Heart right ventricle (tissue), 16 donors: ENCODE measurements at regions not wholly inside any gene's neighbourhood (a gene's known extent, or its start where the extent isn't known, plus 50 kb on each side); places are given as distances from the start of the nearest gene placed in this dataset.
"Not testable (repeated sequence)": the region's sequence is repeated elsewhere in the genome, so short reads cannot be mapped to it uniquely, and the experiment has no call there.

Source experiments
- ATAC-seq, 8 donors: fragments of 200-7000 bp; cut with Tn5 transposase; one replicate each; pipeline ENCODE4 v1.9.1; 2020; ENCODE audit warnings: mild to moderate bottlenecking in 8 of 8, moderate library complexity in 8 of 8, moderate number of reproducible peaks in 1 of 8
- DNase-seq, 2 donors: peaks; one replicate each; pipeline ENCODE4 v3.0.0-alpha.2; 2020
- H3K27ac ChIP-seq, 10 donors: fragments of 200-600 bp; sonication (generic) in 2 of 10; one replicate each; pipeline versions ENCODE4 v1.5.0 to v1.8.0; 2020 to 2022; ENCODE audit warnings: mild to moderate bottlenecking in 3 of 10
- H3K27me3 ChIP-seq, 7 donors: fragments of 200-600 bp; one replicate each; pipeline ENCODE4 v1.8.0; 2021 to 2022; ENCODE audit warnings: mild to moderate bottlenecking in 2 of 7
- H3K36me3 ChIP-seq, 9 donors: fragments of 200-600 bp; sonication (generic) in 1 of 9; one replicate each; pipeline versions ENCODE4 v1.5.0 to v1.8.0; 2020 to 2022; ENCODE audit warnings: mild to moderate bottlenecking in 2 of 9
- H3K4me1 ChIP-seq, 9 donors: fragments of 200-600 bp; sonication (generic) in 1 of 9; one replicate each; pipeline versions ENCODE4 v1.5.0 to v1.8.0; 2020 to 2022; ENCODE audit warnings: mild to moderate bottlenecking in 4 of 9
- H3K4me3 ChIP-seq, 10 donors: fragments of 200-600 bp; sonication (generic) in 2 of 10; one replicate each; pipeline versions ENCODE4 v1.5.0 to v1.8.0; 2020 to 2022; ENCODE audit warnings: mild to moderate bottlenecking in 7 of 10, moderate library complexity in 2 of 10
- H3K9me3 ChIP-seq, 11 donors: fragments of 200-600 bp in 10 of 11; sonication (generic) in 2 of 11; one replicate each; pipeline versions ENCODE4 v1.5.0 to v1.8.0; 2013 to 2022; ENCODE audit warnings: mild to moderate bottlenecking in 2 of 11, control low read depth in 1 of 11, moderate library complexity in 1 of 11
- WGBS, 2 donors: extraction: QIAGEN DNeasy Blood & Tissue Kit; methylation state at CpG; one replicate each; pipeline ENCODE4 v1.1.7; 2013; ENCODE audit warnings: inconsistent platforms in 1 of 2; 5-methylcytosine and 5-hydroxymethylcytosine counted together
- intact Hi-C, 10 donors: fragments of 100-400 bp; cut with DNase I; formaldehyde crosslinking; loops; one replicate each; pipeline versions ENCODE4 v1.11.1 to v1.14.2; 2022
- TF ChIP-seq, protein P1 (sequence below), 9 donors: fragments of 200-600 bp; sonication (generic) in 2 of 9; IDR thresholded peaks; one replicate each; pipeline versions ENCODE4 v1.5.0 to v1.8.0; 2021 to 2022; ENCODE audit warnings: antibody characterized with exemption in 9 of 9, mild to moderate bottlenecking in 5 of 9, moderate library complexity in 1 of 9
- donor health status: Arrhythmogenic right ventricular cardiomyopathy.
- donor health status: ischemic (EF 13 %, LVEDD 7.1; RV severe dilation, severe dysfunction).
- donor health status: healthy with polysubstance abuse.
- donor health status: DM: no; HTN: yes; CAD: no.
- donor health status: DM: no; HTN: no; CAD: no.
- donor health status: ischemic (EF 25% LVEDD 6.9; RV normal size, moderate dysfunction).
- donor health status: ischemic (EF 25% LVEDD 5.7; RV mildly dilated, moderate dysfunction).
- donor health status: healthy.
- donor health status: DM: yes; HTN: yes; CAD: no.
- donor health status: Ischemic cardiomyopathy.
- donor health status: ischemic (EF 35%, LVEDD 5.7; RV mildly dilated, moderate dysfunction).
- donor health status: nonischemic (EF 11% LVEDD 7.7; RV severe dilation, severe dysfunction).
- donor health status: DM: yes; HTN: yes; CAD: no.
- donor health status: PGD.
- donor health status: ischemic (EF 29% LVEDD 5.4; RV normal size, mild dysfunction).
- donor health status: nonischemic (EF 23%, LVEDD 6.1; RV moderate dilation, normal function).

DNA sequence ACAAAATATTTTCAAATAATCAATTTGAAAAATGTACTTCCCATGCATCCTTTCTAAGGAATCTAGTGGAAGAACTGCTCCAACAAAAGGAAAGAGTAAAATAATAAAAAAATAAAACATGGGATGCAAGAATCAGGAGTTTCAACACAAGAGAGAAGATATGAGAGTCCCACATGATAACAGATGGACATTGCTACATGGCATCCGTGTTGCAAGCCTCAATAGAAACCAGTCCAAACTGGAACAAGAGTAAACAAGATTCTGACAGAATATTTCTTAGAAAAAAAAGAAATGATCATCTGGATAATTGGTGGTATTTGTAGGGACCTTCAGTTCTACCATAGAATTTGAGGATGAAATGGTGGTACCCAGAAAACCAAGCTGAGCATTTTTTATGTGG is 186.8 kb downstream of the FRK start:
- ATAC-seq (no peak), DNase-seq (no peak)
- no peaks in the 10 kb centered on the region for H3K36me3 ChIP-seq
- TF ChIP-seq, protein P1, sequence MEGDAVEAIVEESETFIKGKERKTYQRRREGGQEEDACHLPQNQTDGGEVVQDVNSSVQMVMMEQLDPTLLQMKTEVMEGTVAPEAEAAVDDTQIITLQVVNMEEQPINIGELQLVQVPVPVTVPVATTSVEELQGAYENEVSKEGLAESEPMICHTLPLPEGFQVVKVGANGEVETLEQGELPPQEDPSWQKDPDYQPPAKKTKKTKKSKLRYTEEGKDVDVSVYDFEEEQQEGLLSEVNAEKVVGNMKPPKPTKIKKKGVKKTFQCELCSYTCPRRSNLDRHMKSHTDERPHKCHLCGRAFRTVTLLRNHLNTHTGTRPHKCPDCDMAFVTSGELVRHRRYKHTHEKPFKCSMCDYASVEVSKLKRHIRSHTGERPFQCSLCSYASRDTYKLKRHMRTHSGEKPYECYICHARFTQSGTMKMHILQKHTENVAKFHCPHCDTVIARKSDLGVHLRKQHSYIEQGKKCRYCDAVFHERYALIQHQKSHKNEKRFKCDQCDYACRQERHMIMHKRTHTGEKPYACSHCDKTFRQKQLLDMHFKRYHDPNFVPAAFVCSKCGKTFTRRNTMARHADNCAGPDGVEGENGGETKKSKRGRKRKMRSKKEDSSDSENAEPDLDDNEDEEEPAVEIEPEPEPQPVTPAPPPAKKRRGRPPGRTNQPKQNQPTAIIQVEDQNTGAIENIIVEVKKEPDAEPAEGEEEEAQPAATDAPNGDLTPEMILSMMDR (IDR thresholded peaks at IDR 0.05), result no peak
- no peaks in the 10 kb centered on the region for H3K9me3 ChIP-seq
- no peak overlapping the region for H3K4me3 ChIP-seq
- H3K27ac ChIP-seq, result no peak overlapping the region
- intact Hi-C loops, result no loop called here
- H3K27me3 ChIP-seq, result peaks cover 0 to 5% (median 0%) of the 10 kb centered on the region in 7 donors
- 75 to 81% methylated on average over 1 of the region's 1 CpG for WGBS, 2 donors
- no peaks in the 10 kb centered on the region for H3K4me1 ChIP-seq

DNA sequence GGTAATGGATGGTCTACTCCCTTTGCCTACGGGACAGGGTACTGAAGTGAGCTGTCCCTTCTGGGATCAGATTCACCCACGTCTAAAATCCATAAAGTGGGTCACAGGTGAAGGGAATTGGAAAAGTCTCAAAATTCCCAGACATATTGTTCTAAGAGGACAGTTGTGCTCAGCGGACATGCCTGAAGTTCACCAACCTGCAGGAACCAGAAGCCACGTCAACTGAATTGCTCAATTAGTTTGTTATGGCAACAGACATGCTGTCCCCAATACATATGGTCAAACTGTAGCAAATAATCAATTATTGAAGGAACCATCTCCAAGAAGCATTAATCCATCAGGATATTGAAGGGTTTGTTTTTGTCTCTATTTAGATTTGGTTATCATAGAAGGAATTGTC is 190.2 kb downstream of the FRK start:
- TF ChIP-seq, protein P1 (IDR thresholded peaks at IDR 0.05), result no peak
- Histone ChIP-seq H3K27me3 (peaks cover 0 to 5% (median 0%) of the 10 kb centered on the region in 7 donors), H3K4me3 (no peak overlapping the region), H3K27ac (no peak overlapping the region), H3K9me3 (no peaks in the 10 kb centered on the region), H3K4me1 (no peaks in the 10 kb centered on the region), H3K36me3 (no peaks in the 10 kb centered on the region)
- intact Hi-C loops, result no loop called here
- no peak for ATAC-seq
- WGBS, 2 donors, result 41 to 67% methylated on average over 4 of the region's 4 CpGs
- no peak for DNase-seq

DNA sequence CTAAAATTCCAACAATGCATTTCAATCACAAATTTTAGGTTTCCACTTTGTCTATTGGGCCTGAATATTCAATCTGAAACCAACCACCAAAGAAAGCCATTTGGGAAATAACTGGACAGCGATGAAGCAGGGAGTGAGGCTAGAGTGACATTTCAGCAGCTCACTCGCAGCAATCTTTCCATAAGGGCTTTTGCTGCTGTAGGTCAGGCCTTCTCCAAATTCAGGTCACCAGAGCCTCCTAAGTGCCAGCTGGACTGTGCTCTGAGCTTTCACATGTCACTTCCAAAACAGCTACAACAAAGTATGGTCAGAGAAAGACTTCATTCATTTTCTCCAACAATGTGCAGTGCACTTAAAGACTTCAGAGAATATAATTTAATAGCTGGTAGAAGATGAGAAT is 194.8 kb downstream of the FRK start:
- no peak overlapping the region for H3K27ac ChIP-seq
- peaks cover 0 to 5% (median 0%) of the 10 kb centered on the region in 7 donors for H3K27me3 ChIP-seq
- ATAC-seq (peak in 4 of 8 donors; percentile 48 to 81 (median 62)), DNase-seq (no peak)
- 49 to 51% methylated on average over 2 of the region's 2 CpGs for WGBS, 2 donors
- TF ChIP-seq, protein P1 (IDR thresholded peaks at IDR 0.05), result no peak
- H3K4me3 ChIP-seq, result no peak overlapping the region
- H3K4me1 ChIP-seq, result no peaks in the 10 kb centered on the region
- no peaks in the 10 kb centered on the region for H3K36me3 ChIP-seq
- H3K9me3 ChIP-seq, result no peaks in the 10 kb centered on the region
- intact Hi-C loops, result no loop called here

DNA sequence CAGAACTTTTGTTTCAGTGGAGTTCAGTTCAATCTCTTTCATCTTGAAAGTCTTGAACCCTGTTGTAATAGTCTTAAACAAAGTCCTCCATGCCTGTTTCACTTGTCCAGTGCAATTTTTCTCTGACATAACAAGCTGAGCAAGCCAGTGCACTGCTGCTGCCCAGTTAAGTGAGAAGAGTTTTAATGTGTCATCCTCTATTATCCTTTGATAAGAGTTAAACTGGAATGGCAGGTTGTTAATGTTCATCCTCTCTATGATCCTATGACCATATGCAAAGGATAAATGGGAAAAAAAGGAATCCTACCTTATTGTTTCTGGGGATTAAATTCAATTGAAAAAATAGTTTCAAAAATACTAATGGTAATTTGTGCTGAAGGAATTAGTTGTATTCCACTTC is 197.5 kb downstream of the FRK start:
- H3K36me3 ChIP-seq, result no peaks in the 10 kb centered on the region
- H3K4me3 ChIP-seq, result no peak overlapping the region
- H3K27ac ChIP-seq, result no peak overlapping the region
- ATAC-seq (no peak), DNase-seq (no peak)
- no peaks in the 10 kb centered on the region for H3K4me1 ChIP-seq
- H3K9me3 ChIP-seq, result peaks cover 0 to 11% (median 0%) of the 10 kb centered on the region in 11 donors
- intact Hi-C loops, result no loop called here
- TF ChIP-seq, protein P1 (IDR thresholded peaks at IDR 0.05), result no peak
- no peaks in the 10 kb centered on the region for H3K27me3 ChIP-seq

DNA sequence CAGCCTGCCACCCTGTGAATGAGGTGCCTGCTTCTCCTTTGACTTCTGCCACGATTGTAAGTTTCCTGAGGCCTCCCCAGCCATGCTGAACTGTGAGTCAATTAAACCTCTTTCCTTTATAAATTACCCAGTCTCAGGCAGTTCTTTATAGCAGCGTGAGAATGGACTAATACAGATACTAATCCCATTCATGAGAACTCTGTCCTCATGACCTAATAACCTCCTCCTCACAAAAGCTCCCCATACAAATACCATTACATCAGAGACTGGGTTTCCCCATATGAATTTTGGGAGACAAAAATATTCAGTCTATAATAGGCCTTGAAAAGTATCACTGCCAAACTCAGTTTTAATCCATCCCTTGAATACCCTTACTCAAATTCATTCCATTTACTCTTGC is 199.0 kb downstream of the FRK start:
- 58 to 63% methylated on average over 2 of the region's 2 CpGs for WGBS, 2 donors
- ATAC-seq, H3K4me3 ChIP-seq, H3K36me3 ChIP-seq, DNase-seq, H3K27me3 ChIP-seq, intact Hi-C loops, H3K4me1 ChIP-seq, H3K27ac ChIP-seq: not testable (repeated sequence)
- H3K9me3 ChIP-seq, result peaks cover 0 to 20% (median 0%) of the 10 kb centered on the region in 11 donors

DNA sequence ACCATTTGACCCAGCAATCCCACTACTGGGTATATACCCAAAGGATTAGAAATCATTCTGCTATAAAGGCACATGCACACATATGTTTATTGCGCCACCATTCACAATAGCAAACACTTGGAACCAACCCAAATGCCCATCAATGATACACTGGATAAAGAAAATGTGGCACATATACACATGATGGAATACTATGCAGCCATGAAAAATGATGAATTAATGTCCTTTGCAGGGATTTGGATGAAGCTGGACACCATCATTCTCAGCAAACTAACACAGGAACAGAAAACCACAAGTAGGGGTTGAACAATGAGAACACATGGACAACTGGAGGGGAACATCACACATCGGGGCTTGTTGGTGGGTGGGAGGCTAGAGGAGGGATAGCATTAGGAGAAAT is 201.1 kb downstream of the FRK start:
- ATAC-seq, intact Hi-C loops: not testable (repeated sequence)

More for the DNA sequence above, 201.1 kb downstream of the FRK start:
- H3K27me3 ChIP-seq, H3K4me3 ChIP-seq, DNase-seq, H3K4me1 ChIP-seq, H3K27ac ChIP-seq, H3K36me3 ChIP-seq: not testable (repeated sequence)
- H3K9me3 ChIP-seq, result peaks cover 0 to 29% (median 0%) of the 10 kb centered on the region in 11 donors
- WGBS, 2 donors, result 95 to 97% methylated on average over 2 of the region's 2 CpGs
